HG03139 (cell line): ENCODE measurements at regions not wholly inside any gene's neighbourhood (a gene's known extent, or its start where the extent isn't known, plus 50 kb on each side); places are given as distances from the start of the nearest gene placed in this dataset.
"Not testable (repeated sequence)": the region's sequence is repeated elsewhere in the genome, so short reads cannot be mapped to it uniquely, and the experiment has no call there.

Experiments
- ATAC-seq: cut with Tn5 transposase; IDR thresholded peaks from one replicate; pipeline ENCODE4 v1.9.1; 2021; ENCODE audit not compliant: unreplicated experiment

DNA sequence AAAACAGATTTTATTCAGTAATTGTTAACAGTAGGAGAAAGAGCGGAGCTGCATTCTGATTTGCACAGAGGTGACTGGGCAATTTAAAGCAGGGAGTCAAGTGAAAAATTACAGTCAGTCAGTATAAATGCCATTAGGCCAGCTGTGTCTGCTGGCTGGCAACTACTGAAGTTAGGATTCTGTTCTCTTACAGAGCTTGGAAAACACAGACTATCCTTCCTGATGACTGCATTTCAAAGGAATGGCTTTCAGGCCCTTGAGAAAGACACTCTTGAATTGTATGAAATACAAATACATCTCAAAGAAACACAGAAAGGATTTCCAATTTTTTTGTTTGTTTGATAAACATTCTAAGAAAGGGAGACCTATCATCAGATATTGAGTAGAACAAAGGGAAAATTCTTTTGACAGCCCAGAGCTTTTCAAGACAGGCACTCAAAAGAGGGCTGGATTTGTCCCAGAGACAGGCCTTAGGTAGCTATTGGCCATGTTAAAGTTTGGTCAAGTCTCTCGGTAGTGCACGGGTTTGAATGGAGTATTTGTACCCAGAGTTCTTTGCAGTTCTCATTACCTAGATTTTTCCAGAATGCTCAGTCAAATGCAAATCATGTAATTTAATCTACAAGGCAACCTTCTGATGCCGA, 551.2 kb upstream of the CCDC54 start:
- ATAC-seq: no peak

DNA sequence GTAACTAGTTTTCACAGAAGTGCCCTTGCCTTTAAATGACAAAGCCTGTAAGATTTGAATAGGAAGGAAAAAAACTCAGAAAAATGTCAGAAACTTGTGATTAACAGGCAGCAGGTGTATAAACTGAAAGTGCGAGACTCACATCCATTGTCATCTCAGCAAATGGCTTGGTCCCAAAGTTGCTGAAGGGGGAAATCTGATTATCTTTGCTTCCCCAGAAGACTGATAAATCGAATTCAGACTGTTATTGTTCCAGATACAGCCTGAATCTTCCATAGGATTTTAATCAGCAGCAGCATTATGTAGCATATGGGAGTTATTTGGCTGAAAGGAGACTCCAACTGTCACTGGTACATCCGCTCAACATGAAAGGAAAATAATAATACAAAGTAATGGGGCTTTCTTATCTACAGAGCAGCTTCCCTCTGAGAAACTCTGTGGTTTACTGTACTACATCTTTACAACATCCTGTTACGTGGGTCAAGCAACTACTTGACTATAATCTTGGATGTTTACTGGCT, 550.4 kb upstream of the CCDC54 start:
- ATAC-seq: no peak

DNA sequence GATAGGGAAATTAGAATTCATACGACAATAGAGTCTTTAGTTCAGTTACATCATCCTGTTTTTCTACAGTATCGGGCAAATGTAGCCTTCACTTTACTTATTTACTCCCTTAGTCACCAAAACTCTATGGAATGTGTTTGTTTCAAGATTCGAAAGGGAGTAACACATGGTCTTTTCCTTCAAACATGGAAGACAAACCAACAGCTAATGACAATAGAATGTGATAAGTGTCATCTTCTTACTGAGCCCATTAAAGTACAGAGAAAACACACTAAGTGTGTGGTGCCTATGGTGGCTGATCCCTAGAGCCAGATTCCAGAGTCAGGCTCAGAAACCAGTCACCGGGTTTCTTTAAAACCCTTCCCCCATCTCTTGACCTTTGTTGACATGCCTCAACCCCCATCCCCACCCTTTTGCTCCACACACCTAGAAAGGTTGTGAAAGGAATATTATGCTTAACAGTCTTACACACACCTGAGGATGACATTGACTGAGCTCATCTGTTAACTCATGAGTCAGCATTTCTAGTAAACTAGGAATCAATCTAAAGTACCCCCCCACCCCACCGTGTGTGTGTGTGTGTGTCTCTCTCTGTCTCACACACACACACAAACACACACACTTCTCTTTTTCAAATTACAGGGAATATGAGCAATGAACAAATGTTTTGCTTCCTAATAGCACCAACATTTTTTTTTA, 549.6 kb upstream of the CCDC54 start:
- ATAC-seq: no peak

DNA sequence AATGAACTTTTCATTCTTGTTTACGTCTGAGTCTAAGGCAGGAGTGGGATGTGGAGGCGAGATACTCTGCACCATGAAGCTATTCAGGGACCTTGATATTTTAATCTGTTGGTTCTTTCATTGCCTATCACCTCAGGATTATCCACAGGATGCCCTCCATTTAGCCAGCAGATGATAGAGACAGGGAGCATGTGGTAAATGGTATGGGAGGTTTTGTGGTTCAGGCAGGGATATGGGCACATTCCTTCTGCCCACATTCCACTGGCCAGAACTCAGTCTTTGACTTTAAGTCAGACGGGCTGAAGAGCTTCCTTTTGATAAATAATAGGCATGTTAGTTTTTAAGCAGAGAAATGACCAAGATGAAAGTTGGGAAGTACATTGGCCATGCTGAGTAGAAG, 548.0 kb upstream of the CCDC54 start:
- no peak for ATAC-seq

DNA sequence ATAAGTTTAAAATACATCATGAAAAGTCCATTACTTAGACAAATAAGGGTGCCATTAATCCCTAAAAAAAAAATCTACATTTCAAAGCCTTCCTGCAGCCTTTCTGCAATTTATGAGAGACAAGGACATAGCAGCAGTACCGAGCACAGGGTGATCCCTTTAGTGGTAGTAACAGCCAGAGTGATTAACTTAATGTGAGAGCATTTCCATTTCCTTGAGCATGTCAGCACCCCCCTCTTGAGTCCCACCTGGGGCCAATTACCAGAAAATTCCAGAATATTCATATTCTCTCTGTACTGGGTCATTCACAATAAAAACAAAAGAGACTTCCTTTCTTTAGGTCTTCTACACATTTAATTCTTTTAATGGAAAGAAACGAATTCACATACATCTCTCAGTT, 546.9 kb upstream of the CCDC54 start:
- ATAC-seq: no peak

DNA sequence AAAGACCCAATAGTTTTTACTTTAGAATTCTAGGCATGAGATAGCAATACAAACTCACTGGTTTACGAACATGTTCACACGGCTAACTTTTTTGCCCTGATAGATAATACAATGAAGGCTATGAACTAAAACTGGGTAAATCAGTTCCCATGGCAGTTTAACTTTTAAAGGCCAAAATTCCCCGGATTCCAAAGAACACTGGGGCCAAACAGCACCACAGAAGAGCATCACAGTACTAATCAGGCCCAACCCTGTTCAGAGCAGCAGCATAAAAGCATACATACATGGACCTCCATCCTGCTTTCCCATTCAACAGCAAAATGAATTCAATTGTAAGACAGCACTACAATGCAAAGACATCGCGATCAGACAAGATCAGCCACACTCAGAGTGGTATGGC, 540.3 kb upstream of the CCDC54 start:
- ATAC-seq: no peak

DNA sequence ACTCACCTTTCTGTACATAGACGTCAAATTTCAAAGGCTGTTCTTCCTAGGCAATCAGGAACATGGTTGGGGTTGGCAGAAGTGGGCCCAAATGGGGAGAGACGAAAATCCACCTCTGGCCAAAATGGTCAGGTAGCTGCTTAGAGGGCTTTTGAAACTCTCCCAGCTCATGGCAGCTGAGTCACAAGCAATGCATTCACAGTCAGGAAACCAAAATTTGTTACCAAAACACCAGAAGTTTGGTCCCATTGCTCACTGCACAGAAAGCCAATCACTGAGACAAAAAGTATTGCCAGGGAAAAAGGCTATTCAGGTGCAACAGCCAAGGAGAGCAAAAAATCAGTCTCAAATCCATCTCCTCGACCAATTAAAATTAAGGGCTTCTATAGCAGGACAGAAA, 539.6 kb upstream of the CCDC54 start:
- no peak for ATAC-seq

DNA sequence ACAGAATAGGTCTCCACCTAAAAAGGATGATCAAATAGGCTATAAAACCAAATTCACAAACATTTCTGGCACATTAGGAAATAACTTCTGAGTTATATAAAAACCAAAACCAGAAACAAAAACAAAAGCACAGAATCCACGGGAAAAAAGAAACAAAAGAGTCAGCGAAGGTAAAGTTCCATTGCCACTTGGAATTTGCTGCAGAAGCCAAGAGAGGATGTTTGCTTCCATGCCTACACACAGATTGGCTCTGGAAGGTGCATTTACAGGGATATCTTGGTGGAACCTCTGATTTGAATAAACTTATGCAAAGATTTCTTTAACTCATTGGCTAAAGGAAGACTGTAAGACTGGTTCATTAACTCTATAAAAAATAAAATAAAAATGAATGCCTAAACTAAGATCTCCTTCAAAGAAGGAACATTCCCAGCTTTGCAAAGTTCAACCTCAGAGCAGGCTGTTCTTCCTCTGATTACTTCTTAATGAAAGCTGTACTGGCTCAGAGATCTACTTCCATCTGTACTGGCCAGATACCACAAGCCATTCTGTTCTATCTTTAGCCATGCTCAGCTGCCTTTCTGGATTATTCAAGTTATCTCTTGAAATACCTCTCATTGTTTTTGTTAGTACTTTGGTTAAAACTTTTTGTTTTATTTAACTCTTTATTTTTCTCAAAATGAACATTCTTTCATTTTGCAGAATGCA, 537.5 kb upstream of the CCDC54 start:
- ATAC-seq: no peak

DNA sequence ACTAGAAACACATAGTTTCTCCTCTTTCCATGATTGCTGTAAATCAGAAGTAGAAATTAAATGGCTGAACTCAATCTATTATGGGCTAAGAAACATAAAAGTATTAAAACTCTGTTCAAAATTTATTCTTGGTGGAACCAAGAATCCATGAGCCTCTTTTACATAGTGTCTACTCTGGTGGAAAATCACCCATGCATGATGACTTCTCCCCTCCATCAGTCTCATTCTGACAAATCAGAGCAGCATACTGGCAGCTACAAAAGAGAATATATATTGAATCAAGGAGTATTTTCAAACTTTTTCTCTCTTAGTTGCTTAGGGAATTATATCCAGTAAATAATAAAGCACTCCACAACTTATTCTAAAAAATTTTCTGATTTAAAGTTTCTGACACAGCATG, 536.9 kb upstream of the CCDC54 start:
- ATAC-seq: no peak

DNA sequence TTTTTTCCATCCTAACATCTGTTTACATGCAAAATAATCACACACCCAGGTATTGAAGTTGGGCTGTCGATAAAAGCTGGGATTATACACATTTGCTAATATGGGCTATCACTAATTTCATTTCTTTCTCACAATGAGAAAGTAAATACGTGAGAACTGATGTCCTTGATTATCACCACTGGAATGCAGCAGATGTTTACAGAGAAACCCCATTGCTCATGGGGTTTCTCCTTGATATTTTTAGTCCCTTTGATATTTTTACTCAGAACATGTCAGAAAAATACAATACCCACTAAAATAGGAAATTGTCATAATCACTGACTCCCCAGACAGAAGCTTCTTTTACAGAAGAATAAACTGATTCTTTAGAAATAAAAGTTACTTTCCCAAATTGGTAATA, 535.1 kb upstream of the CCDC54 start:
- ATAC-seq: no peak

DNA sequence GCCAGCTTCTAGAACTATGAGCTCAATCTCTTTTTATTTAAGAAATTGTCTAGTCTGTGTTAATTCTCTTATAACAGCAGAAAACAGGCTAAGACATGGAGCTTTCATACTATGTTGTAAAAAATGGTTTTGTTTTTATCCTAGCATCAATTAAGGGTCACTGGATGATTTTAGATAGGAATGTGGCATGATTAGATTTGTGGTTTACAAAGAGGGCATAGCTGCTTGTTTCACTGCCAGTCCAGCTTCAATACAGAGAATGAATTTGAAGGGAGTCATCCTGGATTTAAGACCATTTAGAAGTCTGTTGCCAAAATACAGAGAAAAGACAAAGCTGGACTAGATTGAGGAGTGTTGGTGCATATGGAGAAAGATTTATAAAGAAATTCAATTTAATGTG, 532.6 kb upstream of the CCDC54 start:
- ATAC-seq: no peak

DNA sequence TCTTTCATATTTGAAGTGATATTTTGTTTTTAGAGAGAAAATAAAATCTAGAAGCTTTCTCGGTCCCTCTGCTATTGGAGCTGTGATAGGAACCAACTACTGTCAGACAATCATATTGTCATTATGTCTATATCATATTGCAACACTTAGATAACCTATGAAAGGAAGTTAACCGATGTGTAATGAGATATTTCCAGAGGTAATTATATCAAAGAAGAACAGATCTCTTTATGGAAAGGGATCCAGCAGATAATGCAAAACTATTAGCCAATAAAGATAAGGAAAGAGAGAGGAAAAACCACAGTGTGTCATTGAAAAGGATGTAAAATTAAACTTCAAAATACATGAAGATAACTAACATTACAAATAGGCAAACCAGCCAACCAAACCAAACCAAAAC, 529.1 kb upstream of the CCDC54 start:
- ATAC-seq: no peak

DNA sequence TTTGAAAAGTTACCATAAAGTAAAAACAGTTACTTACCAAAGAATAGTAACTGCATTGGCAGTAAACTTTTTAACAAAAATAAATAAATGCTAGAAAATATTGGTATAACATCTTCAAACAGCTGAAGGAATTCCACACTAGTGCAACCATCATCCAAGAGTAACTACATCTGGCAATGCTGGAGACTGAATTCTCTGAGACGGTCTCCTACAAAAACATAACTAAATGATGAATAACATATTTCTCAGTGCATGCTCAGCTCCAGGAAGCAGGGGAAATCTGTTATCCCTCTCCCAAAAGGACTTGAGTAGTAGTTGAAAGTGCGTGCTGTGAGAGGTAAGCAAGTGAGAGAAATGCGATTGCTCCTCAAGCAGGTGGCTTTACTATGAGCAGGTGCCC, 526.8 kb upstream of the CCDC54 start:
- no peak for ATAC-seq

DNA sequence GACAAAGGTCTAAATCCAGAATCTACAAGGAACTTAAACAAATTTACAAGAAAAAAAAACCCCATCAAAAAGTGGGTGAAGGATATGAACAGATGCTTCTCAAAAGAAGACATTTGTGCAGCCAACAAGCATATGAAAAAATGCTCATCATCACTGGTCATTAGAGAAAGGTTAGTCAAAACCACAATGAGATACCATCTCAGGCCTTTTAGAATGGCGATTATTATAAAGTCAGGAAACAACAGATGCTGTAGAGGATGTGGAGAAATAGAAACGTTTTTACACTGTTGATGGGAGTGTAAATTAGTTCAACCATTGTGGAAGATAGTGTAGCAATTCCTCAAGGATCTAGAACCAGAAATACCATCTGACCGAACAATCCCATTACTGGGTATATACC, 518.9 kb upstream of the CCDC54 start:
- ATAC-seq: not testable (repeated sequence)

DNA sequence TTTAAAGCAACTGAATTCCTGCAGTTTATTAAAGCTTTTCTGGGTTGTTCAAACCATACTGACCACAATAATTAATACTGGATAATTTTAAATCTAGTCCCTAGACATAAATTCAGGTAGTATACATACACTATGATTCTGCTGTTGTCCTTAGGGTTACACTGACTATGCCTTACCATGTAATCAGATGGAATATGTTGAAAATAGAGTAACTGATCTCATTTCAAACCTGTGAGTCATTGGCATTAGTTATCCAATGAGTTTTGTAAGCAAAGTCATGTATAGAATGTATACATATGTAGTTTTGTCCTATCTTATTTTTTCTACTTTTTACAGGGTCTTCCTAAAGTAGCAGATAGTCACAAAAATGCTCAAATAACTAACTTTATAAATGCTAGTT, 517.1 kb upstream of the CCDC54 start:
- no peak for ATAC-seq

DNA sequence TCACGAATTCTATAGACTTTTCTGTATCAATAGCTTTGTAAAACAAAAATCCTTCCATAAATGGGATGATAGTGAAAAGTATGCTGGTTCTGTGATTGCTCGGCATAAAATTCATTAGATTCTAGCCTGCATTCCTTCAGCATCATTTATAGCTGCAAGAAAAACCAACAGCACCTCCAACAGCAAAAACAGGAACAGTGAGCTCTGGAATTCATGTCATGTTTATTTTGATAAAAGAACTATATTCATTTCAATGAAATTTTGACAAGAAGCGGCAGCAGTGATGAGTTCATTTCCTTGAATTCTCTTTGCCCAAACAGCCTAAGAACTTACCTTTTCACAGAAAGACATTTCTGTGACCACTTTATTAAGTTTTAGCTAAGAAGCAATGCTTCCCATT, 515.2 kb upstream of the CCDC54 start:
- no peak for ATAC-seq

DNA sequence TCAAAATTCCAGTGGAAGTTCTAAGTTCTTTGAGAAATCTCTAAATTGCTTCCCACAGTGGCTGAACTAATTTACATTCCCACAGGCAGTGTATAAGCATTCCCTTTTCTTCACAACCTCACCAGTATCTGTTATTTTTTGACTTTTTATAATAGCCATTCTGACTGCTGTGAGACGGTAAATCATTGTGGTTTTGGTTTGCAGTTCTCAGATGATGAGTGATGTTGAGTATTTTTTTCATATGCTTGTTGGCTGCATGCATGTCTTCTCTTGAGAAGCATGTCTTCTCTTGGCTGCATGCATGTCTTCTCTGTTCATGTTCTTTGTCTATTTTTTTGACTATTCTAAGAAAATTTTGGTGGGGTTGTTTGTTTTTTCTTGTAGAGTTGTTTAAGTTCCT, 499.6 kb upstream of the CCDC54 start:
- ATAC-seq: no peak

DNA sequence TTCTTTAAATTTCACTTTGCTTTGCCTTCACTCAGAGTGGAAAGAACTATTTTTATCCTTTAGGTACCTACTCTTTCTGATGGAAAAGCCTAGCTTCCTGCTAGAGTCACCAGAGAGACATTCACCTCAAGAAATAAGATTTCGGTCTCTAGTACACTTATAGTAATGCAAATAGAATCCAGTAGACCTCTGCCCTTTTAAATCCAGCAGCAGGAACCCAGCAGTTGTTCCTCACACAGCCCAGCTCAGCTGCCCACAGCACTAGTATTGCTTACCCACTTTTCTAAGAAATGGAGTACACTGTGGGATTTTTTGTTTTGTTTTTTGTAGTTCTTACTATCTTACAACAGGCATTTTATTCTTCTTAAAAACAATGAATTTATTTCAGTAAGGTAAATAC, 497.0 kb upstream of the CCDC54 start:
- ATAC-seq: no peak

DNA sequence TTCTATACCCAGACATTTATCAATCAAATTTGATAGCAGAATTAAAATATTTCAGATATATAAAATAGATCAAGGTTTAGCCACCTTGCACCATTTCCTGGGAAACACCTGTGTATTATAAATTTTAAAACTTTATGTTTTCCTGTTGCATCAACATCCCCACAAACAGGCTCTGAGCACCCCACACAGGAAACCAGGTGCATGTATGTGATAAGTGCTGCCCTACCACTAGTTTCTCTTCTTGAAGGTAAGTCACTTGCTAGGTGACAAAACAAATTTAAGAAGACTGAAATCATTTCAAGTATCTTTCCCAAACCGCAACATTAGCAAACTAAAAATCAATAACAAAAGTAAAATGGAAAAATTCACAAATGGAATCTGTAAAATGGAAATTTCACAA, 496.1 kb upstream of the CCDC54 start:
- ATAC-seq: no peak

DNA sequence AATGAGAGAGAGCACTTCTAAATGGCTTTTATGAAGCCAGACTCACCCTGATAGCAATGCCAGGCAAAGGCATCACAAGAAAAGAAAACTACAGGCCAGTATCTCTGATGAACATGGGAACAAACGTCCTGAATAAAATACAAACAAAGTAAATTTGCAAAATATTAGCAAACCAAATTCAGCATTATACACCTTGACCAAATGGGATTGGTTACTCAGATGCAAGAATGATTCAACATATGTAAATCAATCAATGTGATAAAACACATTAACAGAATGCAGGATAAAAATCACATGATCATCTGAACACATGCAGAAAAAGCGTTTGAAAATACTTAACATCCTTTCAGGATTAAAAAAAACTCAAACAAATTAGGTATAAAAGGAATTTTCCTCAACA, 494.9 kb upstream of the CCDC54 start:
- ATAC-seq: no peak

DNA sequence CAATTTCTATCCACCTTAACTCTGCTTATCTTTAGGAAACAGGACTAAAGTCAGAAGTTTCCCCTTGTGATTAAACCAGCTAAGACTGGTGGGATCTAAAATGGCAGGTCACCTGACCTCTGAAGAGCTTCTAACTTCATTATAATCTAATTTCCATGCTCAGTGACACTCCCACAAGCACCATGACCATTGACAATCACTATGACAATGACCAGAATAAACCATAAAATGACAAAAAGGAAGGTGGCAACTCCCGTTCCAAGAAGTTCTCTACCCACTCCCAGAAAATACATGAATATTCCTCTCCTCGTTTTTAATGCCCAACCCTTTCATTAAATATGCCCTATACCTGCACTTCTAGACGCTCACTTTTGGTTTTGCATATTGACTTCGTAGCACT, 471.2 kb upstream of the CCDC54 start:
- no peak for ATAC-seq
